Mammary epithelial cell (primary cell): ENCODE measurements at regions not wholly inside any gene's neighbourhood (a gene's known extent, or its start where the extent isn't known, plus 50 kb on each side); places are given as distances from the start of the nearest gene placed in this dataset.

Source experiments
- EZH2 ChIP-seq: IDR thresholded peaks from 2 replicates; pipeline ENCODE4 v1.6.1; 2012; ENCODE audit warnings: low read length, inconsistent platforms, borderline replicate concordance
- TF ChIP-seq, protein P1 (sequence below), 2 donors: IDR thresholded peaks in 1 of 2; conservative IDR thresholded peaks in 1 of 2; 2 replicates each; pipeline ENCODE4 v1.5.1; 2011 to 2012; ENCODE audit warnings: inconsistent platforms in 2 of 2, low read length in 2 of 2, mild to moderate bottlenecking in 2 of 2, control low read depth in 1 of 2, low read depth in 1 of 2; ENCODE audit not compliant: insufficient read depth in 1 of 2; ENCODE audit errors: extremely low read depth in 1 of 2

- no peak for TF ChIP-seq EZH2
- TF ChIP-seq, protein P1, sequence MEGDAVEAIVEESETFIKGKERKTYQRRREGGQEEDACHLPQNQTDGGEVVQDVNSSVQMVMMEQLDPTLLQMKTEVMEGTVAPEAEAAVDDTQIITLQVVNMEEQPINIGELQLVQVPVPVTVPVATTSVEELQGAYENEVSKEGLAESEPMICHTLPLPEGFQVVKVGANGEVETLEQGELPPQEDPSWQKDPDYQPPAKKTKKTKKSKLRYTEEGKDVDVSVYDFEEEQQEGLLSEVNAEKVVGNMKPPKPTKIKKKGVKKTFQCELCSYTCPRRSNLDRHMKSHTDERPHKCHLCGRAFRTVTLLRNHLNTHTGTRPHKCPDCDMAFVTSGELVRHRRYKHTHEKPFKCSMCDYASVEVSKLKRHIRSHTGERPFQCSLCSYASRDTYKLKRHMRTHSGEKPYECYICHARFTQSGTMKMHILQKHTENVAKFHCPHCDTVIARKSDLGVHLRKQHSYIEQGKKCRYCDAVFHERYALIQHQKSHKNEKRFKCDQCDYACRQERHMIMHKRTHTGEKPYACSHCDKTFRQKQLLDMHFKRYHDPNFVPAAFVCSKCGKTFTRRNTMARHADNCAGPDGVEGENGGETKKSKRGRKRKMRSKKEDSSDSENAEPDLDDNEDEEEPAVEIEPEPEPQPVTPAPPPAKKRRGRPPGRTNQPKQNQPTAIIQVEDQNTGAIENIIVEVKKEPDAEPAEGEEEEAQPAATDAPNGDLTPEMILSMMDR (conservative IDR thresholded peaks at IDR 0.05 in 1 of 2, IDR thresholded peaks at IDR 0.05 in 1 of 2; ENCODE audit: extremely low read depth in 1 of 2, insufficient read depth in 1 of 2, low read depth in 1 of 2, low read length in 2 of 2): no peak
These were observed 57.3 kb downstream of the RHOB start for GRCh38 chr2:20504174-20504573.
